ENCODE measurements at regions not wholly inside any gene's neighbourhood (a gene's known extent, or its start where the extent isn't known, plus 50 kb on each side); places are given as distances from the start of the nearest gene placed in this dataset.

- H3K27ac Mint-ChIP-seq, result peak overlapping the region in 1 of 9 donors; percentile 62
- peaks cover 6 to 9% of the 10 kb centered on the region in 2 donors for H3K4me1 ChIP-seq (ENCODE audit: control insufficient read depth in 2 of 2, insufficient read depth in 2 of 2, low read length in 2 of 2)
- no peak for DNase-seq
- H3K4me3 Mint-ChIP-seq, result no peak overlapping the region
- no peaks in the 10 kb centered on the region for H3K36me3 ChIP-seq (ENCODE audit: control insufficient read depth in 2 of 3, insufficient read depth in 3 of 3, low read length in 3 of 3)
- no peak overlapping the region for H3K27ac ChIP-seq (ENCODE audit: low read depth, low read length)
- peaks cover 11 to 22% (median 13%) of the 10 kb centered on the region in 7 donors for H3K4me1 Mint-ChIP-seq
- intact Hi-C loops (cut with micrococcal nuclease), result loop anchor here in 1 of 2 donors (10.0 kb wide), 1 partner anchor 377 kb away; no protein-coding TSS in a partner anchor
- POLR2A ChIA-PET, result no interaction called here
- no peak for ATAC-seq
- H3K9me3 Mint-ChIP-seq, result no peaks in the 10 kb centered on the region
- CTCF ChIA-PET, result no interaction called here
- H3K27me3 ChIP-seq (ENCODE audit: control insufficient read depth in 2 of 2, insufficient read depth in 2 of 2, low read length in 2 of 2), result no peaks in the 10 kb centered on the region
- H3K27me3 Mint-ChIP-seq, result peaks cover 4 to 50% (median 12%) of the 10 kb centered on the region in 5 donors
- H3K9me3 ChIP-seq (ENCODE audit: control insufficient read depth in 2 of 3, low read length in 3 of 3), result no peaks in the 10 kb centered on the region
- H3K4me3 ChIP-seq (ENCODE audit: low read length), result no peak overlapping the region
- no peaks in the 10 kb centered on the region for H3K36me3 Mint-ChIP-seq
Measured at GRCh38 chr2:226427538-226428307, 371.9 kb downstream of the IRS1 start.

- Mint-ChIP-seq H3K36me3 (no peaks in the 10 kb centered on the region), H3K27ac (no peak overlapping the region), H3K27me3 (peaks cover 4 to 44% (median 10%) of the 10 kb centered on the region in 5 donors), H3K4me3 (no peak overlapping the region), H3K4me1 (peaks cover 11 to 22% (median 13%) of the 10 kb centered on the region in 7 donors), H3K9me3 (no peaks in the 10 kb centered on the region)
- ChIA-PET CTCF (no interaction called here), POLR2A (no interaction called here)
- H3K36me3 ChIP-seq (ENCODE audit: control insufficient read depth in 2 of 3, insufficient read depth in 3 of 3, low read length in 3 of 3), result no peaks in the 10 kb centered on the region
- H3K4me1 ChIP-seq (ENCODE audit: control insufficient read depth in 2 of 2, insufficient read depth in 2 of 2, low read length in 2 of 2), result peaks cover 6 to 9% of the 10 kb centered on the region in 2 donors
- no peak overlapping the region for H3K4me3 ChIP-seq (ENCODE audit: low read length)
- no peaks in the 10 kb centered on the region for H3K9me3 ChIP-seq (ENCODE audit: control insufficient read depth in 2 of 3, low read length in 3 of 3)
- intact Hi-C loops (cut with micrococcal nuclease), result loop anchor here in 1 of 2 donors (10.0 kb wide), 1 partner anchor 378 kb away; no protein-coding TSS in a partner anchor
- no peak overlapping the region for H3K27ac ChIP-seq (ENCODE audit: low read depth, low read length)
- ATAC-seq (no peak), DNase-seq (no peak)
- H3K27me3 ChIP-seq (ENCODE audit: control insufficient read depth in 2 of 2, insufficient read depth in 2 of 2, low read length in 2 of 2), result no peaks in the 10 kb centered on the region
Measured at GRCh38 chr2:226426292-226426736, 373.3 kb downstream of the IRS1 start.

GRCh38 chr2:226424971-226425370 is 374.6 kb downstream of the IRS1 start:
- ATAC-seq (no peak), DNase-seq (no peak)
- H3K4me3 Mint-ChIP-seq, result no peak overlapping the region
- no peaks in the 10 kb centered on the region for H3K27me3 ChIP-seq (ENCODE audit: control insufficient read depth in 2 of 2, insufficient read depth in 2 of 2, low read length in 2 of 2)
- peaks cover 0 to 36% (median 3%) of the 10 kb centered on the region in 5 donors for H3K27me3 Mint-ChIP-seq
- ChIA-PET CTCF (no interaction called here), POLR2A (no interaction called here)
- intact Hi-C loops (cut with micrococcal nuclease), result loop anchor here (5.0 to 10.0 kb wide), 2 partner anchors 227 to 380 kb away; no protein-coding TSS in a partner anchor
- H3K4me1 Mint-ChIP-seq, result peaks cover 11 to 22% (median 13%) of the 10 kb centered on the region in 7 donors
- no peaks in the 10 kb centered on the region for H3K36me3 ChIP-seq (ENCODE audit: control insufficient read depth in 2 of 3, insufficient read depth in 3 of 3, low read length in 3 of 3)
- no peaks in the 10 kb centered on the region for H3K9me3 ChIP-seq (ENCODE audit: control insufficient read depth in 2 of 3, low read length in 3 of 3)
- H3K27ac Mint-ChIP-seq, result peak overlapping the region in 1 of 9 donors; percentile 36
- H3K9me3 Mint-ChIP-seq, result peaks cover 0 to 7% (median 0%) of the 10 kb centered on the region in 11 donors
- no peak overlapping the region for H3K4me3 ChIP-seq (ENCODE audit: low read length)
- no peak overlapping the region for H3K27ac ChIP-seq (ENCODE audit: low read depth, low read length)
- H3K36me3 Mint-ChIP-seq, result no peaks in the 10 kb centered on the region
- H3K4me1 ChIP-seq (ENCODE audit: control insufficient read depth in 2 of 2, insufficient read depth in 2 of 2, low read length in 2 of 2), result peaks cover 6 to 9% of the 10 kb centered on the region in 2 donors

- Mint-ChIP-seq H3K27ac (peak overlapping the region; percentile 2 to 89 (median 26)), H3K4me3 (peak overlapping the region; percentile 67 to 91 (median 75)), H3K36me3 (no peaks in the 10 kb centered on the region), H3K4me1 (peaks cover 11 to 22% (median 13%) of the 10 kb centered on the region in 7 donors), H3K9me3 (peaks cover 0 to 8% (median 0%) of the 10 kb centered on the region in 11 donors), H3K27me3 (peaks cover 0 to 29% (median 0%) of the 10 kb centered on the region in 5 donors)
- peaks cover 6 to 9% of the 10 kb centered on the region in 2 donors for H3K4me1 ChIP-seq (ENCODE audit: control insufficient read depth in 2 of 2, insufficient read depth in 2 of 2, low read length in 2 of 2)
- no peaks in the 10 kb centered on the region for H3K36me3 ChIP-seq (ENCODE audit: control insufficient read depth in 2 of 3, insufficient read depth in 3 of 3, low read length in 3 of 3)
- ATAC-seq, result peak; percentile 91
- CTCF ChIA-PET, result no interaction called here
- peak; percentile 16 to 58 (median 45) for DNase-seq
- no peaks in the 10 kb centered on the region for H3K9me3 ChIP-seq (ENCODE audit: control insufficient read depth in 2 of 3, low read length in 3 of 3)
- intact Hi-C loops (cut with micrococcal nuclease), result loop anchor here (1.0 to 10.0 kb wide), 4 partner anchors 229 to 381 kb away; partner anchors contain the start of gene IRS1 (in 1 of the 2)
- H3K27me3 ChIP-seq (ENCODE audit: control insufficient read depth in 2 of 2, insufficient read depth in 2 of 2, low read length in 2 of 2), result no peaks in the 10 kb centered on the region
- no peak overlapping the region for H3K27ac ChIP-seq (ENCODE audit: low read depth, low read length)
- POLR2A ChIA-PET, result no interaction called here
- peak overlapping the region; percentile 33 for H3K4me3 ChIP-seq (ENCODE audit: low read length)
Measured at GRCh38 chr2:226423498-226423960, 376.1 kb downstream of the IRS1 start.

GRCh38 chr2:226420646-226421045 is 379.0 kb downstream of the IRS1 start:
- Mint-ChIP-seq H3K4me1 (peaks cover 11 to 22% (median 13%) of the 10 kb centered on the region in 7 donors), H3K27me3 (peaks cover 0 to 23% (median 0%) of the 10 kb centered on the region in 5 donors), H3K36me3 (no peaks in the 10 kb centered on the region), H3K27ac (peak overlapping the region in 1 of 9 donors; percentile 52), H3K9me3 (peaks cover 0 to 8% (median 0%) of the 10 kb centered on the region in 11 donors), H3K4me3 (no peak overlapping the region)
- ChIA-PET POLR2A (no interaction called here), CTCF (no interaction called here)
- ATAC-seq (no peak), DNase-seq (no peak)
- H3K36me3 ChIP-seq (ENCODE audit: control insufficient read depth in 2 of 3, insufficient read depth in 3 of 3, low read length in 3 of 3), result no peaks in the 10 kb centered on the region
- intact Hi-C loops (cut with micrococcal nuclease), result loop anchor here (5.0 to 10.0 kb wide), 2 partner anchors 232 to 384 kb away; no protein-coding TSS in a partner anchor
- peaks cover 6 to 9% of the 10 kb centered on the region in 2 donors for H3K4me1 ChIP-seq (ENCODE audit: control insufficient read depth in 2 of 2, insufficient read depth in 2 of 2, low read length in 2 of 2)
- no peaks in the 10 kb centered on the region for H3K27me3 ChIP-seq (ENCODE audit: control insufficient read depth in 2 of 2, insufficient read depth in 2 of 2, low read length in 2 of 2)
- no peak overlapping the region for H3K4me3 ChIP-seq (ENCODE audit: low read length)
- H3K27ac ChIP-seq (ENCODE audit: low read depth, low read length), result no peak overlapping the region
- H3K9me3 ChIP-seq (ENCODE audit: control insufficient read depth in 2 of 3, low read length in 3 of 3), result no peaks in the 10 kb centered on the region

- Mint-ChIP-seq H3K4me1 (peaks cover 3 to 6% (median 5%) of the 10 kb centered on the region in 7 donors), H3K27ac (no peak overlapping the region)
- CTCF ChIA-PET, result no interaction called here
Measured at GRCh38 chr2:226418521-226418920, 381.1 kb downstream of the IRS1 start.

More at GRCh38 chr2:226418521-226418920, 381.1 kb downstream of the IRS1 start:
- POLR2A ChIA-PET, result no interaction called here
- H3K4me3 Mint-ChIP-seq, result no peak overlapping the region
- no peaks in the 10 kb centered on the region for H3K27me3 ChIP-seq (ENCODE audit: control insufficient read depth in 2 of 2, insufficient read depth in 2 of 2, low read length in 2 of 2)
- H3K27me3 Mint-ChIP-seq, result peaks cover 0 to 18% (median 4%) of the 10 kb centered on the region in 5 donors
- no peaks in the 10 kb centered on the region for H3K36me3 ChIP-seq (ENCODE audit: control insufficient read depth in 2 of 3, insufficient read depth in 3 of 3, low read length in 3 of 3)
- no peaks in the 10 kb centered on the region for H3K9me3 ChIP-seq (ENCODE audit: control insufficient read depth in 2 of 3, low read length in 3 of 3)
- ATAC-seq (no peak), DNase-seq (no peak)
- intact Hi-C loops (cut with micrococcal nuclease), result no loop called here
- no peaks in the 10 kb centered on the region for H3K36me3 Mint-ChIP-seq
- no peak overlapping the region for H3K4me3 ChIP-seq (ENCODE audit: low read length)
- no peak overlapping the region for H3K27ac ChIP-seq (ENCODE audit: low read depth, low read length)
- H3K9me3 Mint-ChIP-seq, result peaks cover 0 to 8% (median 0%) of the 10 kb centered on the region in 11 donors
- peaks cover 0 to 1% of the 10 kb centered on the region in 2 donors for H3K4me1 ChIP-seq (ENCODE audit: control insufficient read depth in 2 of 2, insufficient read depth in 2 of 2, low read length in 2 of 2)

Data from naive thymus-derived CD4-positive, alpha-beta T cell (primary cell).